ENCODE measurements at regions not wholly inside any gene's neighbourhood (a gene's known extent, or its start where the extent isn't known, plus 50 kb on each side); places are given as distances from the start of the nearest gene placed in this dataset.

DNA sequence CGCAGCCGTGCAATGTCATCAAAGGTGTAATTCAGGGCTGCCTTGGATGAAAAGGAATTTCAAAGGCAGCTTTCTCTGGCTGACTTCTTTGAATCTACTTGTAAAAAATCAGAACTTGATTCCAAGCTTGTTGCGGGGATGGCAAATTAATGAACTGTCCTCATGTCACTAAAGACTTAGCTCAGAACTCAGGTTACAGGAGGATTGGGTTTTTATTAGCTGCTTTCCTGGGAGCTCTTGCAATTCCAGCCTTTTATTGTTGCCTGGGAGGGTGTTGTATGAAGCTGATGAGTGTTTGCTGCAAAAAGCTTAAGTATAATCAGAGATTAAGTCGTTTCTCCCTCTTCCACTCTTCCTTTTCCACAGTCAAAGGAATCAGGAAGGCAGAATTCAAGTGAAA is 113.0 kb upstream of the CDH4 start:
- DNase-seq, result no peak

DNA sequence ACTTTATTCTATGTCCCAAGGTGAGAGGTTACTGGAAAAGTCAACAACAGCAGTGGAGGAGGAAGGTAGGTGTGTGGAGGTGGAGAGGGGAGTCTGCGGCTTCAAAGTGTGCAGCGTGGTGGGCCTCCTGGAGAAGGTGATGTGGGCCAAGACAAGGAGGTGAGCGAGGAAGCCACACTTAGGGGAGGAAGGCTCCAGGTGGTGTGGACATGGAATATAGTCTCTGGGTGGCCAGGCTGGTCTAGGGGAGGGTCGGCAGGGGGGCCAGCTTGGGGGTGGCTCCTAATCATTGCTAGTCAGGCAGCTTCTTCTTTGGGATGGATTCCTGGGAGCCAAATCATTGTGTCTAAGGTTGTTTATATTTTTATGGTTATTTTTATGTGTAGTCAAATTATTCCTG is 111.5 kb upstream of the CDH4 start:
- DNase-seq, result no peak

DNA sequence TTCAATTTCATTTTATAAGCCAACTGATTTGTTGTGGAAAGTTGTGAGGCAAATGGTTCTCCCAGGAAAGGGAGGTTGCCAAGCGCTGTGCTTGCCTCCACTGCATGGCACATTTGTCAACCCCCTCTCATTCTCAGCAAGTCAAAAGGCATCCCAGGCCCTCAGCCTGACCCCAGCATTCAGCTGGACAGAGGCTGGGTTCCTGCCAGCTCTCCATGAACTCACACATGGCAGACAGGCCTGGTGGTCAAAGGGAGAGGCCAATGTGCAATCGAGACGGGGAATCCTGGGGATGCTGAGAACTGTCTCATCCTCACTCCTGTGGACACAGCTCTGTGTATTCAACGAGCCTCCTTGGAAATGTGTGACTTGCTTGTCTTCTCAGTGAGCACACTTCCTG is 106.0 kb upstream of the CDH4 start:
- no peak for DNase-seq

DNA sequence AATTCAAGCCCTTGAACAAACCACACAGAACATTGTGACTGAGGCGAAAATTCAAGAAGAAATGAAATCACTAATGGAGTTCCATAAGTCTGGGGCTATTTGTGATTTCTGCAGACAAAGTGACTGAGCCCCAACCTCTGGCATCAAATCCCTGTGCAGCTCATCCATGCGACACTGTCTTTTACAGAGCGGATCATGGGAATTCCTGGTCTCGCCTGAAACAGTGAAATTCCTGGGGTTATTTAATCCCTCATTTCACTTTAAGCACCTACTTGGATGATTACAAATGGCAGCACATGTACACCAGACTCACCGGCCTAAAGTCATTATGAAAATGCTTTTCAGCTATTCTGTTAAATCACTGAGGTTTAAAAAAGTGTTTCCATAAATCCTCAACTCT is 102.4 kb upstream of the CDH4 start:
- DNase-seq, result no peak

DNA sequence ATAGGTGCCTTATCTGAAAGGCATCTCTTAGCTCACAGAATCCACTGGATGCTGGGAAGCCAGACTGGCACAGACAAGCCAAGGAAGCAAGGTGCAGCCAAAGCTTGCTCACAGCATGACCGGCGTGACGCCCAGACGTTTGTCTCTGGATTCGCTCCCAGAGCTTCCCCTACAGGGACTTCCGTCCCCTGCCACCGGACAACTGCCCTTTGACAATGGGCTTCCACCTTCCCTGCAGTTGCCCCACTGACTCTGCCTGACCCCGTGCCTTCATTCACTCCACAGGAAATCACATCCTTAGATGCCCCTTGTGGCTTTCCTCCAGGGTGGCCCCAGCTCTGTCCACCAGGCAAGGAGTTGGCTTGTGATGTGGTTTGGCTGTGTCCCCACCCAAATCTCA is 94.8 kb upstream of the CDH4 start:
- DNase-seq, result no peak

DNA sequence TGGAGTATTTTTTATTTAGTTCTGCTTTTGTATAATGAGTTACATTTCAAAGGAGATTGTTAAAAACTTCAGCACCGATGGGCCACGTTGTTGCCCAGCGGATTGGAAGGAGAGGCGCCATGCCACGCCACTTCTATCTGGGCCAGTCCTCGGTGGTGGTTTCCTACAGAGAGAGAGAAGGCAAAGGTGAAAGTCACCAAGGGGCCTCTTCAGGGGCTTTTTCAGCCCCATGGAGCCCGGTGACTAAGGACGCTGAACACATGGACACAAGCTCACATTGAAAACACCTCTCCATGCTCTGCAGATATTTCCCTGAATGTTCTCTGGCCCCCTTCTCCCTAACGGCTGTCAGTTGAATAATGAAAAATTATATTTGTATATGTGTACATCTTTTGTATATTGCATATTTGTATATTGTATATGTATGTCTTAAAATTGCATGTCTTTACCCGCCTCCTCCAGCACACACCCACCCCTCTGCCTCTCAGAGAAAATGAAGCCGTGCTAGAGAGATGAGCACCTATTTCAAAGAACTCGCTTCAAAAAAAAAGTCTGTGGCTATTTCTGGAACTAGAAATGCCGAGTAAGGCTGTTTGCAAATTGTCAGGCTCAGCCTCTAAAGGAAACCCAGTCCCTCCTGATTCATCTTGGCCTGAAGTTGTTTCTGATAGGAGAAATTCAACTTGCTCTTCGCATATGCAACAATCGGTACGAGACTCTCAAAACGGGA is 91.9 kb upstream of the CDH4 start:
- no peak for DNase-seq

DNA sequence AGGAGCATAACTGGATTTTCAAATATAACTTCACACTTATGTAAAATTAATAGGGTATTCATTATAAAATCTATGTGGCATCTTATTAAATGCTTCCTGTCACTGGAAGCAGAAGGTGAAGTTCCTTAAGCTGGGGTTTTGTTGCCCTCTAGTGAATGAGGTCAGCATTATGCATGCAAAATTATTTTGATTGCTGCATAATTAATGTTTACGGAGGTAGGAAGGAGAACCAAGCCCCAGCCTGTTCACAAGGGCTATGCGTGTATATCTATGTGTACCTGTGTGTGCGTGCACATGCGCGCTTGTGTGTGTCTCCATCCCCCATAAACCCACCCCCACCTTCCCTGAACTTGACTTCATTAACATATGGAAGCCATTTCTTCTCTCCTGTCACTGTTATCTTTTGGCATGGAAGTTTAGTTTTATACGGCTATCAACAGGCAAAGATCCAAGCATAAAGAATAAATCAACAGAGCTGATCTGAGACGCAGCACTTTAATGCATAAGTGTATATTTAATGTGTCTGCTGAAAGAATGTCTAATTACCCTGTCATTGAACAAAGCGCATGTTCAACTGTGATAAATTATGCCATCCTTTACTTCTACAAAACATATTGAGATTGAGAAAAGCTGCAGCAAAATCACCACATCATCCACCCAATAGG is 90.2 kb upstream of the CDH4 start:
- no peak for DNase-seq

DNA sequence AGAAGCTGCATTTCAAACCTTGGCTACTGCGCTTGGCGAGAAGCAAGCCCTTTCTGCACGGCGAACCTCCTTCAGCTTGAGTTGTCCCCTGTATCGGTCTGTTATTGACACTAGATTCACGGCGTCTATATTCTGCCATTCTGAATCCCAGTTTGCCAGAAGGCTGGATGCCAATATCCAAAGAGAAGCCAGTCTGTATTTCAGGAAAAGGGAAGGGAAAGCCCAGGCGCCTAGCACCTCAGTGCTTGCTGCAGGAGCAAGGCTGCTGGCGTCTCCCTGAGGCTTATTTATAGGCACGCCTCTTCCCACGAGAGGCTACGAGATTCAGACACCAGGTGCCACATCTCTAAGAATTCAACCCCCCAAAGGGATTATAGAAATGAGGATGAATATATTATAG is 89.6 kb upstream of the CDH4 start:
- DNase-seq, result no peak

DNA sequence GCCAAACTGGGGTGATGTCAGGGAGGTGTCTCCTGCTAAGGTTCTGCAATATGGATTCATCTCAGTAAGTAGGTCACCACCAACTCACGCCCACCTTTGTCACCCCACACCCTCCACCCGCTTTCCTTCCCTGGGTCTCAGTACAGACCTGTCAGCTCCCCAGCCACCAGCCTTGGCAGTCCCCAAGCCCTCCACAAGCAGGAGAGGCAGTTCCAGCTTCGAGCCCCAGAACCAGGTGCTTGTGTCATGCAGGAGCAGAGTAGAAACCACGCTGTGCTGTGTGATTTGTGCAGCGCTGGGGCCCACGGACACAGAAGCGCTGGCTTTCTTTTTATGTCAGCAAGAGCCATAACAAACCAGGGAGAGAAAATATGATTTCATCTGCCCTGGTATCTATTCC is 89.0 kb upstream of the CDH4 start:
- DNase-seq, result no peak

DNA sequence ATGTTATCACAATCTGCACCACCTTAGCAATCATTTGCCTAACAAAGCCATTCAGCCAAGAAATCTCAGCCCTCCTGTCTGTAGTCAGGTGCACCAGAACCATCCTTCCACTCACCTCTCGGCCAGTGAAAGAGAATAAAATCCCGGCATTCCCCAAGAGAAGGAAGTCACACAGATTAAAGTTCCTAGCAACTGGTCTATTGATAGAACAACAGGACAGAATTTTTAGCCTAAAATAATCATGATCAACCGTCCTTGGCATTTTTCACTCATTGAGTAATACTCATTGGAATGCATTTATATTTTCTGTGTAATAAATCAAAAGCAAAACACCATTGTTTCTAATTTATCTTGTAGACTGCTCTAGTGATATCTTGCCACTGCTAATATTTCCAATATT is 85.7 kb upstream of the CDH4 start:
- DNase-seq, result no peak

DNA sequence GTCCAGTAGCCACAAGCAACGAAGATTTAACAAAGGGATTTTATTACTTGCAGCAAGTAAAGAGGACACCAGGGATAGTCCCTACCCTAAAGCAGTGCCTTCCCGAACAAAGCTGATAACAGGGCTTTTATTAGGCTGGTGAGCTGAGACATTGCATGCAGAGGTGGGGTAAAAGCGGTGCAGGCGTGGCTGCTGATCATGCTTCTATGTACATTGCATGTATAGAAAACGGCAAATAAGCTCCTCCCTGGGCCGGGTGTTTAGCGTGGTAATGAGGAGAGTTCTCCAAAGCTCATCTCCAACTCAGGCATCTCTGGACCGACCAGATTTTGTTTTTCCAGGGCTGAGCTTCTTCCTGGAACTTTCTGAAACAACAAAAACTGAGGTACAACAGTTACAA is 83.5 kb upstream of the CDH4 start:
- no peak for DNase-seq

DNA sequence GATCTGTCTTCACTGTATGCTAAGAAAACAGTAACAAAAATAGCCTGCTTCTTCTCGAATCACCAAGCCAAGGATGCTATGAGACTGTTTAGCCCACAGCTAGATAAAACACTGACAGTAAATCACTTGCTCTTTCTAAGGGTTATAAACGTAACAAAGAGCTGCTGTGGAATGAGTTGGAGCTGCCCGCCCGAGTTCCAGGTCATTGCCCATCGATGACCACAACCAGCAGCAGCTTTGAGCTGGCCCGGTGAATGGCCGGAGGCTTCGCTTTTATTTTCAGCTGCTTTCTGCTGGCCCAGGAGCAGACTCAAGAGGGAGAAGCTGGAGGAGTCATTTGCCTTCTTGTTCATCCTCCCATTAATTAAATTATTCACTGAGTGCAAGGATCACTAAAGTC is 82.2 kb upstream of the CDH4 start:
- DNase-seq, result no peak

DNA sequence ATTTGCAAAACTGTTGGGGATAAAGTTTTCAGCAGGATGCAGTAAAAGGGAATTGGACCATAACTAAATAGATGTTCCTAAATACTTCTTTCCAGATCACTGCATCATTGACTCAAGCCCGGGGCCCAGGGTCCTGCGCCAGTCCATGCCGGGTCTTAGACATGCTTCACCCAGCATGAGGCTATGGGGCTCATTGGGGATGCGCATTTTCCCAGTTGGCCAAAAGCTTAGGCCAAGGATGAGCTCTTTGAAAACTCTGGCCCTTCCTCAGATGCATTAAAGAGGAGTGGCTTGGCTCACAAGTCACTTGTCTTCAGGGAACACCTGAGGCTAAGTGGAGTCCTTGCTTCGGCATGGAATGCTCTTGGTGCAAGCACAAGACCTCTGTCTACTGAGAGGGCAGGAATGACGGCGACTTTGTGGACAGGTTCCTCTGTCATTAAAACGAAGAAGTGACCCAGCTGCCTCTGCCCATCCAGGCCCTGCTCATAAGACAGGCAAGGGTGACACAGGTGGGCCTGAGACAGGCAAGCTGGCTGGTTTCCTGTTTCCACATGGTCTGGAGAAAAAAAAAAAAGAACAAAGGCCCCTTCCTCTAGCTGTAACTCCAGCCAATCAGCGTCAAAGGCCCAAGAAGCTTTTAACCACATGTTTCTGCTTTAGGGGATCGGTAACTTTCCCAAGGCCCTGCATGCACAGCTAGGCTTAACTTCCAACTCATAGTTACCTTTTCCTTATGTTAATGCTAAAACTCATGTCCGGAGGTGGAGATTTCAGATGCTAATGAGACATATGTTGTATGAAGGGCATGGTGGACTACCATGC is 81.4 kb upstream of the CDH4 start:
- DNase-seq, result no peak

DNA sequence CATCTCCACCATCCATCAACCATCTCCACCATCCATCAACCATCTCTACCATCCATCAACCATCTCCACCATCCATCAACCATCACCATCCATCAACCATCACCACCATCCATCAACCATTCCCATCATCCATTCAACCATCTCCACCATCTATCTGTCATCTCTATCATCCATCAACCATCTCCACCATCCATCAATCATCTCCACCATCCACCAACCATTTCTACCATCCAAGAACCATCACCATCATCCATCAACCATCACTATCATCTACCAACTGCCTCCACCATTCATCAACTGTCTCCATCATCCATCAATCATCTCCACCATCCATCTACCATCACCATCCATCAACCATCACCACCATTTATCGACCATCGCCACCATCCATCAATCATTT is 78.8 kb upstream of the CDH4 start:
- DNase-seq, result no peak

DNA sequence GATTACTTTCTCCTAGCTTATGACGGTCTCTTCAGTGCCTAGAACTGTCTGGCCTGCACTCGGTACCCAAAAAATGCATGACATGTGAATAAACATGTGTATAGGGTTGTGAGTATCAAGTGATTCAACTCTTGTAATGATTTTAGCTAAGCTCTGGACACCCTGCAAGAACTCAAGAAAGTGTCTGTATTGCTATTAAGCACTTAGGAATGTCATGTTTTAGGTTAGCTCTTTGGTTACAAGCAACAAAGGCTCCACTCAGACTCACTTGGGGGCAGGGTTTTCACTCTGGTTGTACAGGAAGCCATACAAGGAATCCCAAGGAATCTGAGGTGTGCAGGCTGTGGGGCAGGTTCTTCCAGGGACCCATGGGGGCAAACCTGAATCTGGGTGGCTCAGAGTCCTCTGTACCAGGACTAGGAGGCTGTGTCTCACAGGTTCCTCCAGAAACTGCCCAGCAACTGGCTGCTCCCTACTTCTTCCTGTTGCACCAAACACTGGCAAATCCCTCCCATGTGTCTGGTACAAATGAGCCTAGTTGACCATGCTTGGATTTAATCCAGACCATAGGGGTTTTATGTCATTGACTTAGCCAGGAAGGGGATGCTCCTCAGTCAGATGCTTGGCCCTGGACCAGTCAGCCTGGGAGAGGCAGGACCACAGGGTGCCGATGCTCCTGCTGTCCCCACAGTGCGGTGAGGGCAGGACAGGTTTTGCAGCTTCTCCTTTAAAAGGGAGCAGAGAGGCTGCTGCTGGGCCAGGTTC is 77.9 kb upstream of the CDH4 start:
- no peak for DNase-seq

DNA sequence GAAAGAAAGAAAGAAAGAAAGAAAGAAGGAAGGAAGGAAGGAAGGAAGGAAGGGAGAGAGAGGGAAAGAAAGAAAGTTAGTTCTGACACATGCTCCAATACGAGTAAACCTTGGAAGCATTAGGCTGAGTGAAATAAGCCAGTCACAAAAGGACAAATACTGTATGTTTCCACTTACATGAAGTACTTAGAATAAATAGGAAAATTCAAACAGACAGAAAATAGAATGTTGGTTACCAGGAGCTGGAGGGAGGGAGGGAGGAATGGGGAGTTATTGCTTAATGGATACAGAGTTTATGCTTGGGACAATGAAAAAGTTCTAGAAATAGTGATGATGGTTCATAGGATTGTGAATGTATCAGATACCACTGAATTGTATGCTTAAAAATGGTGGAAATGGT is 75.2 kb upstream of the CDH4 start:
- DNase-seq, result no peak

DNA sequence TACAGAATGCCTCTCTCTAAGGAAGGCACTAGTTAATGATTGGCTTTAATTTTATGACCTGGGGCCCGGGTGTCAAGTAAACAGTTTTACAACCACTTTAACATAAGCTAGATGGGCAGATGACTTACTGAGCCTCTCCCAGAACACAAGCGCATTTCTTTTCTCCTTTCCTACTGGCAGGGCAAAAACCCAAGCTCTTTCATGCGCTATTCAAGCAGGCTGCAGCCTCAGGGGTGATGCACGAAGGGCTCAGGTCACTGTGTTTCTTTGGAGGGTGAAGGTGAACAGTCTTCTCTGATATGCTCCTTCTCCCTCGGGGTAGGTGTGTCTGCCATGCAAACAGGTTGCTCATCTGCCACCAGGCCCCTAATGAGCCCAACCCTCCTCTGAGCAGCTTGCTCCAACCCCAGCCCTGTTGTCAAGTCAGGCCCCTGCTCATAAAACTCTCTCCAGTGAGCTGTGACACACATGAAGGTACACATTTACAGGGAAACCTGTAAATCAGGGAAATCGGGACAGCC is 73.5 kb upstream of the CDH4 start:
- DNase-seq, result no peak

DNA sequence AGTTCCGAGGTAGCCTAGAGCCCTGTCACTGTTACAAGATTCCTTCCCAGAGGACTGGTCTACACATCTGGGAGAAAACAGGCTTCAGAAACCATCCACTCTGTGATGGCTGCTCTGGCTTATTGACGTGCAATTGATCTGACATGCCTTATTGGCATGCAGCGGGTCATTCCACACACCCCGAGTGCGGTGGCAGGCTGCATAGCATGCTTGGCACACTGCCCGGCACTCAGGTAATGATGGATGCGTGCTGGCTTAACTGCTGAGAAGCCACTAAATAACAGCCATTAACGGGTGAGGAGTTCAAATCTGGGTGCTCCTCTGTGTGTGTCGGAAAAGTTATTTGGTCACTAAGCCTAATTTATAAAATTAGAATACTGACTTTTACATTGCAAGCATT is 67.9 kb upstream of the CDH4 start:
- no peak for DNase-seq

DNA sequence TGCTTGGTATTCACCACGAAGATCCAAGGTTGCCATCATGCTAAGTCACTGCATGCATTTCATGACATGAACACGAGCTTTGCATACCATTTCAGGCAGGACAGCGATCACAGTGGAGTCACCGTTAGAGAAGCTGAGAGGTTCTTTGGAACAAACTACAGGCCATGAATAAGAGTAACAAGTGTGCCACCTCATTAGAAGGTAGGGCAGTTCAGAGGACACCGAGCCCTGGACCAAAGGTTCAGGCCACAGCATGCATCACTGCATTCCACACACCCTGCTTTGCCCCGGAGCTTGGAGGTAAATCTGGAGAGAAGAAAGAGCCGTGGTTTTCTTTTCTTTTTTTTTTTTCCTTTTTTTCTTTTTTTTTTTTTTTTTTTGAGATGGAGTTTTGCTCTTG is 66.9 kb upstream of the CDH4 start:
- DNase-seq, result no peak

DNA sequence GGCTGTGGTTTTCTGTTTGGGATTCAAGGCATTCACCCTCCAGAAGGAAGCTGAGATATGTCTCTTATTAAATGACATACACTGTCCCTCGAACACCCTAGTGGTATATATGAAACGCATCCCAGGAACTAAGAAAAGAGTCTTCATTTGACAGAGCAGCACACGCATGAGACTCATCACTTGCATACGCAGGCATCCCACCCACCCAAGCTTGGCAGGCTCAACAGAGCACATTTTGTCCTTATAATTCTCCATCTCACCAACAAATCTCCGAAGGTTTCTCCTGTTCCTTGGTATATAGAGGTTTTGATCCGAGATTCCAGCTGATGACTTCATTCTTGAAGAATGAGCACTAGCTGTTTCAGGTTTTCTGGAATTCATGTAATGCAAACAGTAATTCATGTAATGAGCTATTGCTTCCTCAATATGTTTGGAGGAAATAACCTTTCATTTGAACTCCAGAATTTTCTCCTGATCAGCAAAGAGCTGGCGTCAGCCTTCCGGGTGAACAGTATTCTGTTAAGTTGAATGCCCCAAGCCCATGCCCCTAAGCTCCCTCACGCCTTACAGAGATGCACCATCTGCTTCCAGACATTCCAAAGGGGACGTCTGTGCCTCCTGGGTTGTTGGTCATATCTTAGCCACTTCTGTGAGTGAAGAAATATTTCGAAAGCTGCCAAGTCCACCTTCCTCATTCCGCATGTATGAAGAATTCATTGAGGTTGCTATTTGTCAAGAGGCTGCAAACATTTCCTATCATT is 66.0 kb upstream of the CDH4 start:
- DNase-seq, result no peak

DNA sequence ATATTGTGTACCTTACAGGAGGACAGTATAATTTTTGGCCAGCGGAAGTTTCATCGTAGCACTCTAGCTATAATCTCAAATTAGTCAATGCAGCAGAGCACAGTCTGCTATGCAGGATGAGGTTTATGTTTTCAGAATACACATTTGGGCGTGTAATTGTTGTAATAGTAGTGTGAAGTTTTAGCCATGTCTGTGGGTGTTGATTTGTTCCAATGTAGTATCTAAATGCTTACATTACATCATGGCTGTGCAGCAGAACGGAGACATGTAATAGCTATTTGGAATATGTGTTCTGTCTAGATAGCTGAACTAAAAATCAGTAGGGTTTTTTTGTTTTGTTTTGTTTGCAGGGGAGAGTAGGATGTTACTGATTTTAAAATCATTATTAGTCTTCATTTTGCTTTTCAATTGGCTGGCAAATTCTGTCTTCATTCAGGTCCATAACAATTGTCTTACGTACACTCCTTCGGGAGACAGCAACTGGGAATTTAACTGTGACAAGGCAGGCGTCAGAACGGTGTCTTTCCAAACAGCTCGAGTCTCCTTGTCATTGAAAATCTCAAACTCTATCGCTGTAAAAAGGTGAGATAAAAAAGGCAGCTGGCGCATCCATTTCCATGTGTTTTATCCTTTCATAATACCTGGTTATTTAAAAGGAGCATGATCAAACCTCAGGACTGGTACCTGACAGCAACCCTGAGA is 65.1 kb upstream of the CDH4 start:
- DNase-seq, result no peak

DNA sequence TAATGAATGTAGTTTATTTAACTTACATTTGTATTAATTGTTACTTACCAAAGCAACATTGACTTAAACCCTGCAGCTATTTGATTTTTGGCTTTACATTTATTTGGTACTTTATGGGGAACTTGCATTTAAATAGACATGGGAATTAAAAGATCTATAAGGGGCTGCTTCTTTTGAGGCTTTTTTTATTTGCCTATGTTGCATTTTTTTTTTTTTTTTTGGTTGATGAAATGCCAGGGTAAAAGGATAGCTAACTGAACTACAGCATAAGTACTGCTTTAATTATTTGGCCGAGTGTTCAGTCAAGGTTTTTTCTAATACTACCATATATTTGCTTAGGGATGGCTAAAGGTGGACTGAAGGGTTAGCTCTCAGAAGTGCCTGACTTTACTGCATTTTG is 62.5 kb upstream of the CDH4 start:
- DNase-seq, result no peak

Measured in NCI-H446 (cell line).